Fibroblast of lung (primary cell): ENCODE measurements at regions not wholly inside any gene's neighbourhood (a gene's known extent, or its start where the extent isn't known, plus 50 kb on each side); places are given as distances from the start of the nearest gene placed in this dataset.

ENCODE experiments used
- DNase-seq, 2 donors: peaks; one replicate each; pipeline versions ENCODE4 v3.0.0 to v3.0.0-alpha.2; 2010; ENCODE audit warnings: low read depth in 2 of 2
- H2AFZ ChIP-seq: 2 replicates; pipeline ENCODE4 v1.5.1; 2012; ENCODE audit warnings: low read length, control low read depth, inconsistent platforms
- H3K27ac ChIP-seq: 2 replicates; pipeline ENCODE4 v1.5.1; 2011; ENCODE audit warnings: low read length, control low read depth; ENCODE audit not compliant: insufficient read depth
- H3K27me3 ChIP-seq: 2 replicates; pipeline ENCODE4 v1.5.1; 2011; ENCODE audit warnings: mild to moderate bottlenecking, low read length; ENCODE audit not compliant: control insufficient read depth, insufficient read depth
- H3K36me3 ChIP-seq: 2 replicates; pipeline ENCODE4 v1.5.1; 2011; ENCODE audit warnings: low read length; ENCODE audit not compliant: control insufficient read depth, insufficient read depth
- H3K4me1 ChIP-seq: 2 replicates; pipeline ENCODE4 v1.5.1; 2011; ENCODE audit warnings: low read length; ENCODE audit not compliant: control insufficient read depth, insufficient read depth; ENCODE audit errors: extremely low read depth
- H3K4me2 ChIP-seq: 2 replicates; pipeline ENCODE4 v1.5.1; 2011; ENCODE audit warnings: low read length, control low read depth; ENCODE audit not compliant: insufficient read depth; ENCODE audit errors: extremely low read depth
- H3K4me3 ChIP-seq, 4 experiments: fragments of 200-600 bp in 1 of 4; sonication (generic) in 1 of 4; replicated peaks in 1 of 4; 2 replicates each; pipeline ENCODE4 v1.5.1; 2011 to 2016; ENCODE audit warnings: low read length in 4 of 4, low read depth in 3 of 4, mild to moderate bottlenecking in 3 of 4, control low read depth in 2 of 4, inconsistent platforms in 1 of 4, mixed read lengths in 1 of 4; ENCODE audit not compliant: insufficient read depth in 1 of 4; ENCODE audit errors: control extremely low read depth in 1 of 4
- H3K79me2 ChIP-seq: 2 replicates; pipeline ENCODE4 v1.5.1; 2012; ENCODE audit warnings: mild to moderate bottlenecking, low read length, inconsistent platforms; ENCODE audit not compliant: control insufficient read depth, insufficient read depth
- H3K9ac ChIP-seq: 2 replicates; pipeline ENCODE4 v1.5.1; 2011; ENCODE audit warnings: mild to moderate bottlenecking, low read length, control low read depth; ENCODE audit not compliant: insufficient read depth
- H3K9me3 ChIP-seq: 2 replicates; pipeline ENCODE4 v1.5.1; 2012; ENCODE audit warnings: low read depth, low read length; ENCODE audit not compliant: control insufficient read depth, insufficient read depth
- H4K20me1 ChIP-seq: 2 replicates; pipeline ENCODE4 v1.5.1; 2011; ENCODE audit warnings: low read length; ENCODE audit not compliant: control insufficient read depth, insufficient read depth; ENCODE audit errors: extremely low read depth
- CTCF ChIP-seq, 2 donors: IDR thresholded peaks in 1 of 2; conservative IDR thresholded peaks in 1 of 2; 1 replicate in 1 of 2; 2 replicates in 1 of 2; pipeline ENCODE4 v1.5.1; 2011 to 2012; ENCODE audit warnings: low read length in 2 of 2, control low read depth in 1 of 2, inconsistent platforms in 1 of 2, low read depth in 1 of 2, mild to moderate bottlenecking in 1 of 2
- EZH2 ChIP-seq: IDR thresholded peaks from 2 replicates; pipeline ENCODE4 v1.5.1; 2012; ENCODE audit warnings: low read length, control low read depth, mild to moderate bottlenecking; ENCODE audit errors: missing control alignments

GRCh38 chr3:152713989-152714388, 120.9 kb upstream of the P2RY1 start:
- H3K9me3 ChIP-seq, result no peaks in the 10 kb centered on the region
- no peak overlapping the region for H3K4me3 ChIP-seq
- DNase-seq, result peak in 1 of 2 donors; percentile 3

GRCh38 chr3:152714507-152714906, 120.4 kb upstream of the P2RY1 start:
- H2AFZ ChIP-seq, result no peak overlapping the region
- DNase-seq, result no peak
- H4K20me1 ChIP-seq, result no peaks in the 10 kb centered on the region
- H3K27me3 ChIP-seq, result no peaks in the 10 kb centered on the region
- no peak overlapping the region for H3K4me3 ChIP-seq
- no peak overlapping the region for H3K27ac ChIP-seq
- H3K36me3 ChIP-seq, result no peaks in the 10 kb centered on the region
- H3K79me2 ChIP-seq, result no peaks in the 10 kb centered on the region
- H3K4me2 ChIP-seq, result no peak overlapping the region
- no peaks in the 10 kb centered on the region for H3K4me1 ChIP-seq
- no peaks in the 10 kb centered on the region for H3K9me3 ChIP-seq
- TF ChIP-seq CTCF (conservative IDR thresholded peaks at IDR 0.05 in 1 of 2, IDR thresholded peaks at IDR 0.05 in 1 of 2; ENCODE audit: low read depth in 1 of 2, low read length in 2 of 2), result no peak
- TF ChIP-seq EZH2, result no peak
- no peak overlapping the region for H3K9ac ChIP-seq

More at GRCh38 chr3:152713989-152714388, 120.9 kb upstream of the P2RY1 start:
- Histone ChIP-seq H3K36me3 (no peaks in the 10 kb centered on the region), H3K4me1 (no peaks in the 10 kb centered on the region), H3K27me3 (no peaks in the 10 kb centered on the region), H3K9ac (no peak overlapping the region), H4K20me1 (no peaks in the 10 kb centered on the region), H2AFZ (no peak overlapping the region), H3K4me2 (no peak overlapping the region), H3K27ac (no peak overlapping the region), H3K79me2 (no peaks in the 10 kb centered on the region)
- no peak for TF ChIP-seq EZH2
- TF ChIP-seq CTCF (conservative IDR thresholded peaks at IDR 0.05 in 1 of 2, IDR thresholded peaks at IDR 0.05 in 1 of 2; ENCODE audit: low read depth in 1 of 2, low read length in 2 of 2), result no peak

GRCh38 chr3:152717252-152717651, 117.7 kb upstream of the P2RY1 start:
- no peaks in the 10 kb centered on the region for H4K20me1 ChIP-seq
- DNase-seq, result no peak
- H3K27me3 ChIP-seq, result no peaks in the 10 kb centered on the region
- no peak overlapping the region for H3K27ac ChIP-seq
- no peaks in the 10 kb centered on the region for H3K9me3 ChIP-seq
- H3K4me3 ChIP-seq, result no peak overlapping the region
- no peak overlapping the region for H2AFZ ChIP-seq
- H3K4me2 ChIP-seq, result no peak overlapping the region
- no peak overlapping the region for H3K9ac ChIP-seq
- no peaks in the 10 kb centered on the region for H3K4me1 ChIP-seq
- H3K36me3 ChIP-seq, result no peaks in the 10 kb centered on the region
- TF ChIP-seq CTCF (conservative IDR thresholded peaks at IDR 0.05 in 1 of 2, IDR thresholded peaks at IDR 0.05 in 1 of 2; ENCODE audit: low read depth in 1 of 2, low read length in 2 of 2), result no peak
- no peak for TF ChIP-seq EZH2
- H3K79me2 ChIP-seq, result no peaks in the 10 kb centered on the region
